ENCODE measurements at regions not wholly inside any gene's neighbourhood (a gene's known extent, or its start where the extent isn't known, plus 50 kb on each side); places are given as distances from the start of the nearest gene placed in this dataset.
A peak's percentile ranks its signal among the peaks of the same experiment; 100 is the strongest.

GRCh38 chr1:216944864-216945510, 221.8 kb upstream of the ESRRG start:
- TF ChIP-seq CTCF (IDR thresholded peaks at IDR 0.05; ENCODE audit: low read depth, low read length) = no peak
- H3K4me3 ChIP-seq (replicated peaks in 1 of 2; ENCODE audit: low read depth in 2 of 2, low read length in 2 of 2) = no peak overlapping the region
- DNase-seq (ENCODE audit: low read depth in 2 of 2) = no peak

- no peak for TF ChIP-seq CTCF (IDR thresholded peaks at IDR 0.05; ENCODE audit: low read depth, low read length)
- no peak overlapping the region for H3K4me3 ChIP-seq (replicated peaks in 1 of 2; ENCODE audit: low read depth in 2 of 2, low read length in 2 of 2)
- no peak for DNase-seq (ENCODE audit: low read depth in 2 of 2)
These were observed 214.3 kb upstream of the ESRRG start for GRCh38 chr1:216937491-216937890.

- H3K4me3 ChIP-seq (replicated peaks in 1 of 2; ENCODE audit: low read depth in 2 of 2, low read length in 2 of 2) = no peak overlapping the region
- no peak for DNase-seq (ENCODE audit: low read depth in 2 of 2)
- no peak for TF ChIP-seq CTCF (IDR thresholded peaks at IDR 0.05; ENCODE audit: low read depth, low read length)
These were observed 213.6 kb upstream of the ESRRG start for GRCh38 chr1:216936779-216937178.

- no peak for TF ChIP-seq CTCF (IDR thresholded peaks at IDR 0.05; ENCODE audit: low read depth, low read length)
- H3K4me3 ChIP-seq (replicated peaks in 1 of 2; ENCODE audit: low read depth in 2 of 2, low read length in 2 of 2) = no peak overlapping the region
- DNase-seq (ENCODE audit: low read depth in 2 of 2) = no peak
These were observed 212.7 kb upstream of the ESRRG start for GRCh38 chr1:216935901-216936300.

- H3K4me3 ChIP-seq (replicated peaks in 1 of 2; ENCODE audit: low read depth in 2 of 2, low read length in 2 of 2) = no peak overlapping the region
- no peak for DNase-seq (ENCODE audit: low read depth in 2 of 2)
- TF ChIP-seq CTCF (IDR thresholded peaks at IDR 0.05; ENCODE audit: low read depth, low read length) = no peak
These were observed 209.2 kb upstream of the ESRRG start for GRCh38 chr1:216932424-216932823.

GRCh38 chr1:216929870-216930582, 206.8 kb upstream of the ESRRG start:
- TF ChIP-seq CTCF (IDR thresholded peaks at IDR 0.05; ENCODE audit: low read depth, low read length) = no peak
- no peak overlapping the region for H3K4me3 ChIP-seq (replicated peaks in 1 of 2; ENCODE audit: low read depth in 2 of 2, low read length in 2 of 2)
- DNase-seq (ENCODE audit: low read depth in 2 of 2) = peak; percentile 4 to 52

Measured in cardiac fibroblast (primary cell).